Karpas-422 (cell line): ENCODE measurements at regions not wholly inside any gene's neighbourhood (a gene's known extent, or its start where the extent isn't known, plus 50 kb on each side); places are given as distances from the start of the nearest gene placed in this dataset.

Experiments used
- DNase-seq: peaks from one replicate; pipeline ENCODE4 v3.0.0-alpha.2; 2015
- H2AFZ ChIP-seq: fragments of 200-600 bp; sonication (generic); 2 replicates; pipeline ENCODE4 v1.6.1; 2014; ENCODE audit warnings: antibody characterized with exemption, low read length, mixed read lengths
- H3K27ac ChIP-seq: fragments of 200-600 bp; sonication (generic); 2 replicates; pipeline ENCODE4 v1.5.1; 2014; ENCODE audit warnings: mild to moderate bottlenecking, low read length, moderate library complexity
- H3K27me3 ChIP-seq: fragments of 200-600 bp; sonication (generic); 2 replicates; pipeline ENCODE4 v1.6.1; 2014; ENCODE audit warnings: low read length, mixed read lengths
- H3K36me3 ChIP-seq: fragments of 200-600 bp; sonication (generic); 2 replicates; pipeline ENCODE4 v1.6.1; 2014; ENCODE audit warnings: low read length, mixed read lengths; ENCODE audit not compliant: insufficient read depth
- H3K4me1 ChIP-seq: fragments of 200-600 bp; sonication (generic); 2 replicates; pipeline ENCODE4 v1.6.1; 2014; ENCODE audit warnings: mild to moderate bottlenecking, low read length, mixed read lengths
- H3K4me2 ChIP-seq: fragments of 200-600 bp; sonication (generic); 2 replicates; pipeline ENCODE4 v1.6.1; 2014; ENCODE audit warnings: low read length, low read depth, mild to moderate bottlenecking; ENCODE audit not compliant: poor library complexity, severe bottlenecking
- H3K4me3 ChIP-seq: fragments of 200-600 bp; sonication (generic); 2 replicates; pipeline ENCODE4 v1.5.1; 2014; ENCODE audit warnings: mild to moderate bottlenecking, antibody characterized with exemption, low read length, mixed read lengths
- H3K79me2 ChIP-seq: fragments of 200-600 bp; sonication (generic); 2 replicates; pipeline ENCODE4 v1.6.1; 2014; ENCODE audit warnings: mild to moderate bottlenecking, low read length, mixed read lengths
- H3K9ac ChIP-seq: fragments of 200-600 bp; sonication (generic); 2 replicates; pipeline ENCODE4 v1.6.0; 2014; ENCODE audit warnings: low read length
- H3K9me2 ChIP-seq: fragments of 200-600 bp; sonication (generic), shearing (Covaris generic); replicated peaks from 2 replicates; pipeline ENCODE4 v1.6.0; 2014; ENCODE audit warnings: mild to moderate bottlenecking, low read length, moderate library complexity; ENCODE audit not compliant: insufficient read depth
- H3K9me3 ChIP-seq: fragments of 300-700, 200-600 bp; sonication (generic); 2 replicates; pipeline ENCODE4 v1.6.1; 2014; ENCODE audit warnings: low read length, mixed read lengths
- H4K20me1 ChIP-seq: fragments of 200-600 bp; sonication (generic); 2 replicates; pipeline ENCODE4 v1.6.1; 2014; ENCODE audit warnings: mild to moderate bottlenecking, antibody characterized with exemption, low read length, low read depth; ENCODE audit not compliant: insufficient read depth

DNA sequence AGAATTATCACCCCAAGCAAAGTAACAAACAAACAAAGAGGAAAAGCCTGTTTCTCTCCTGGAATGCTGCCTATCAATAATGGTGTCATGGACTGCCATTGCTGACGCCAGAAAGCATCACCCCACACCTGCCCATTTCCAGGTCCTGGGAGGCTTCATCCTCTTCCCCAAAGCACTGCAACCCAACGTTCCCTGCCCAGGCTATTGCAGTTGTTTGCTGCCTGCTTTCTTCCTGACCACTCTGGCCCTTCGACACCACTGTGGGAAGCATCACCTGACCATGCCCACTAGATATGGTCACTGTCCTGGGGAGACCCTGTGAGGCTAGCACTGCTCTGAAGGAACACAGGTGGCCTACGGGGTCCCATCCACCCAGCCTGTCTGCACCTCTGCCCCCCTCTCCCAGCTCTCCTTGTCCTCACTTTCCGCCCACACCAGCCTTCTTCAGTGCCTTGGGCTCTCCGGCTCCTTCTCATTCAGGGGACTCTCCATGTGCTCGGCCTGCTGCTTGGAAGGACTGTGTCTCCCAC is 439.6 kb downstream of the GLRX3 start:
- Histone ChIP-seq H3K27me3 (no peaks in the 10 kb centered on the region; the same call in 1 of the 2 replicates), H3K4me3 (no peak overlapping the region), H2AFZ (no peak overlapping the region), H3K79me2 (no peaks in the 10 kb centered on the region), H3K9ac (no peak overlapping the region), H3K4me1 (no peaks in the 10 kb centered on the region), H3K4me2 (no peak overlapping the region), H3K27ac (no peak overlapping the region), H3K9me3 (no peaks in the 10 kb centered on the region), H3K36me3 (no peaks in the 10 kb centered on the region), H4K20me1 (no peaks in the 10 kb centered on the region), H3K9me2 (no peaks in the 10 kb centered on the region)
- peak; percentile 28 for DNase-seq

DNA sequence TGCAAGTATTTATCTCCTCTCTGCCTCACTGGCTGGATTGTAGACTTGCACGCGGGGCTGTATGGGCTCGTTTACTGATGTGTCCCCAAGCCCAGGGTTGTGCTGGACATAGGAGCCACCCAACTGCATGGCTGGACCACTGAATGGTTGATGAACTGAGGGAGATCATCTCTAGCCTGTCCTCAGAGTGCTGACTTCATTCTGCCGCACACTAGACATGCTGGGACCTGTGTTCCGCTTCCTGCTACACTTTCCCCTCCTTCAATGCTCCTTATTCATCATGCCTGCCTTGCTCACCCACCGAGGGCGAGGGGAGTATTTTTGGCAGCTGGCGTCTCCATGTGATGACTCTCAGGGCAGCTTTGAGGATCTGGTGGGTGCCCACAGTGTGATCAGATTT is 440.2 kb downstream of the GLRX3 start:
- Histone ChIP-seq H3K9me3 (no peaks in the 10 kb centered on the region), H3K4me2 (no peak overlapping the region), H4K20me1 (no peaks in the 10 kb centered on the region), H3K79me2 (no peaks in the 10 kb centered on the region), H3K4me3 (no peak overlapping the region), H3K27me3 (no peaks in the 10 kb centered on the region; the same call in 1 of the 2 replicates), H3K27ac (no peak overlapping the region), H2AFZ (no peak overlapping the region), H3K9me2 (no peaks in the 10 kb centered on the region), H3K4me1 (no peaks in the 10 kb centered on the region), H3K36me3 (no peaks in the 10 kb centered on the region), H3K9ac (no peak overlapping the region)
- DNase-seq = no peak

DNA sequence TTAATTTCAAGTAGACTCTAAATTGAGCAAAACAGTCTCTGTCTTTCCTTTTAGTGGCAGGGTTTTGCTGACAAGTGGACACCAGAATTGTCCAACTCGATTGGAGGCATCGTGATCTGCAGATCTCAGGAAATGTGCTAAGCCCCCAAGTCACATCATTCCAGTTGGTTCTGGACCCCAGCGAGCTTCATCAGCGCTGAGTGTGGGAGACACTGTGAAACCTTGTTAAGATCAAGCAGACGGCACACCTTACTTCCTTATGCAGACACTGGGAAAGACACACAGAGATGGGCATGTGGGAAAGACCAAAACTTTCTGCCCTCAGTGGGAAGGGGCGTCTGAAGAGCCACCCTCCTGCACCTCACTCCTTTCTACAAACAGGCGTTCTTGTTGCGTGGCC is 440.8 kb downstream of the GLRX3 start:
- H3K36me3 ChIP-seq = no peaks in the 10 kb centered on the region
- H4K20me1 ChIP-seq = no peaks in the 10 kb centered on the region
- no peaks in the 10 kb centered on the region for H3K9me2 ChIP-seq
- H3K4me3 ChIP-seq = no peak overlapping the region
- H3K27me3 ChIP-seq = no peaks in the 10 kb centered on the region; the same call in 1 of the 2 replicates
- DNase-seq = no peak
- H3K9ac ChIP-seq = no peak overlapping the region
- H3K9me3 ChIP-seq = no peaks in the 10 kb centered on the region
- H3K79me2 ChIP-seq = no peaks in the 10 kb centered on the region
- no peak overlapping the region for H2AFZ ChIP-seq
- no peak overlapping the region for H3K4me2 ChIP-seq
- H3K4me1 ChIP-seq = no peaks in the 10 kb centered on the region
- H3K27ac ChIP-seq = no peak overlapping the region

DNA sequence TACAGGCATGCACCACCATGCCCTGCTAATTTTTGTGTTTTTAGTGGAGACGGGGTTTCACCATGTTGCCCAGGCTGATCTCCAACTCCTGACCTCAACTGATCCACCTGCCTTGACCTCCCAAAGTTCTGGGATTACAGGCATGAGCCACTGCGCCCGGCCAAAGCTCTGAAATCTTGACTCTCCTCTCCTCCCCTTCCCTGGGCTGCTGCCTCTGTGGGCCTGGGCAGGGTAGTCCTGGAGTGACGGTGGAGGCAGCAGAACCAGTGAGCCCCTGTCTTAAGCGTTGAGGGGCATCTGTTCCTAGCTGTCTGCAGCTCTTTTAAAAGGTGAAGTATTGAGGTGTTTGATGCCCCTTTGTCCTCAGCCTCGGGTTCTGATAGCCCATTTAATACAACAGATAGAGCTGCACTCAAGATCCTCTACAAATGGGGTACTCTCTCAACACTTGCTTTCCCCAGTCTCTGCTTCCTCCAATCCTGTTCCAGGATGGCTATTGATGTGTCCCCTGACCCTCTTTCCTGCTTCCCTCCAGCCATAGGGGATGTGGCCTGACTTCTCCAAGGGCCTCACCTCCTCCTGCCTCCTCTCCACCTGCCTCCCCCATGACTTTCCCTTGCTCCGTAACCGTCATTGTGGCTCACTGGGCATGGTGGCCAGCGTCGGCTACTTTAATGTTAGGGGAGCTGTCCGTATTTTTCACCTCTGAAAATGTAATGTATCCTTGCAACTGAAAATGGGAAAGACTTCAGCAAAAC is 442.5 kb downstream of the GLRX3 start:
- H3K27me3 ChIP-seq = no peaks in the 10 kb centered on the region; the same call in 1 of the 2 replicates
- H2AFZ ChIP-seq = no peak overlapping the region
- H3K9me3 ChIP-seq = no peaks in the 10 kb centered on the region
- no peak for DNase-seq
- no peak overlapping the region for H3K9ac ChIP-seq
- no peaks in the 10 kb centered on the region for H3K4me1 ChIP-seq
- no peak overlapping the region for H3K27ac ChIP-seq
- no peak overlapping the region for H3K4me2 ChIP-seq
- H3K79me2 ChIP-seq = no peaks in the 10 kb centered on the region
- H3K9me2 ChIP-seq = no peaks in the 10 kb centered on the region
- no peaks in the 10 kb centered on the region for H4K20me1 ChIP-seq
- no peaks in the 10 kb centered on the region for H3K36me3 ChIP-seq
- H3K4me3 ChIP-seq = no peak overlapping the region

DNA sequence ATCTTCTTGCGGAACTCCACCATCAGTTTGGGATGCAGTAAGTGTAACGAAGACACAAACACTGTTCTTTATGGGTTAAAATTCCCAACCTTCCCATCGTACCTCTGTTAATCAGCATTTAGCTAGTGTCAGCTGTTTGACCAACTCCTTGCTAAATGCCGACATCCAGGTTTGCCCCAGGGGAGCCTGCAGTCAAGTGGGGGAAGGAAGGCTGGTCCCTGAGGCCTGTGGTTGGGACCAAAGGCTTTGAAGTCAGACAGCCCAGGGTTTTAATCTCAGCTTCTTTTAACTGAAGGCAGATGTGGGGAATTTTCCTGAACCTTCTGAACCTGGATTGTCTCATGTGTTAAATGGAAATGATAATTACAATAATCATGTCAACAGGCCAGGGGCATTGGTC is 443.7 kb downstream of the GLRX3 start:
- Histone ChIP-seq H4K20me1 (no peaks in the 10 kb centered on the region), H3K9me2 (no peaks in the 10 kb centered on the region)

DNA sequence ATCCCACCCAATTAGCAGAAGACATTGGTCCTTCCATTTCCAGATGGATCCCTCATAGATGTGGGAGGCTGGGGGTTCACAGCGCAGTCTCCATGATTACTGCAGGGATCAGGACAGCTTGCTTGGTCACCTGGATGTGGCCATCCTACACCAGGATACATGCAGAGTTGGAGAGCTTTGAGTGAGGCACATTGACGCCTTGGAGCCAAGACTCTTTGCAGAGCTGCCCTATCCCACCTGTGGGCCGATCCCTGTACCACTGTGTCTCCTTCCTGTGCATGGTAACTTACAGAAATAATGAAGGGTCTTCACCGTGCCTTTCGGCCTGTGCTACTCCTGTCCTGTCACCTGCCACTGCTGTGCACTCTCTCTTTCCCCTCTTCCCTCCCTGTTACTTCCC is 444.8 kb downstream of the GLRX3 start:
- no peaks in the 10 kb centered on the region; the same call in 1 of the 2 replicates for H3K27me3 ChIP-seq
- H3K27ac ChIP-seq = no peak overlapping the region
- no peaks in the 10 kb centered on the region for H3K9me3 ChIP-seq
- no peak overlapping the region for H3K4me2 ChIP-seq
- no peaks in the 10 kb centered on the region for H3K36me3 ChIP-seq
- no peak overlapping the region for H3K4me3 ChIP-seq
- no peaks in the 10 kb centered on the region for H3K9me2 ChIP-seq
- H3K4me1 ChIP-seq = no peaks in the 10 kb centered on the region
- no peak overlapping the region for H3K9ac ChIP-seq
- H4K20me1 ChIP-seq = no peaks in the 10 kb centered on the region
- no peak for DNase-seq
- no peaks in the 10 kb centered on the region for H3K79me2 ChIP-seq
- H2AFZ ChIP-seq = no peak overlapping the region

More for the DNA sequence above, 443.7 kb downstream of the GLRX3 start:
- no peak overlapping the region for H3K4me3 ChIP-seq
- no peak overlapping the region for H3K4me2 ChIP-seq
- H3K27ac ChIP-seq = no peak overlapping the region
- DNase-seq = no peak
- no peaks in the 10 kb centered on the region; the same call in 1 of the 2 replicates for H3K27me3 ChIP-seq
- H3K4me1 ChIP-seq = no peaks in the 10 kb centered on the region
- H3K9me3 ChIP-seq = no peaks in the 10 kb centered on the region
- no peaks in the 10 kb centered on the region for H3K79me2 ChIP-seq
- no peak overlapping the region for H2AFZ ChIP-seq
- H3K36me3 ChIP-seq = no peaks in the 10 kb centered on the region
- H3K9ac ChIP-seq = no peak overlapping the region

DNA sequence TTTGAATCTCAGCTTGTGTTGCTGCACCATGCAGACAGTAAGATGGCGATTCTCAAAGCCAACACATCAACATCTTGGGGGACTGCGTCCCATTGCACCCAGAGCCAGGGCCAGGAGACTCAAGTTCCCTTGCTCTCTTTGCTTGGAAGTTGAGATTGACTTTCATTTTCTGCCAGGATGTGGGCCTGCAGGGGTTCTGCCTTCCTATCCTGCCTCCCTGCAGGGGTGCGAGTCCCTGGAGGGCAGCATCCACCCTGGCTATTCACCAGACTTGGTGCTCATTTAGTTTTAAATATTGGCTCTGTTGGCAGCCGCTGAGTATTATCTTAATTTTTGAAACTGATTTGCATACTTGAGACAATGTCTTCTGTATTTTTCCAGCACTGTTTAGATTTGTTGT is 451.5 kb downstream of the GLRX3 start:
- Histone ChIP-seq H3K27ac (no peak overlapping the region), H4K20me1 (no peaks in the 10 kb centered on the region), H3K4me3 (no peak overlapping the region), H2AFZ (no peak overlapping the region), H3K79me2 (no peaks in the 10 kb centered on the region), H3K4me2 (no peak overlapping the region), H3K9me2 (no peaks in the 10 kb centered on the region), H3K9ac (no peak overlapping the region), H3K4me1 (no peaks in the 10 kb centered on the region), H3K36me3 (no peaks in the 10 kb centered on the region), H3K9me3 (no peaks in the 10 kb centered on the region), H3K27me3 (no peaks in the 10 kb centered on the region)
- DNase-seq = no peak

DNA sequence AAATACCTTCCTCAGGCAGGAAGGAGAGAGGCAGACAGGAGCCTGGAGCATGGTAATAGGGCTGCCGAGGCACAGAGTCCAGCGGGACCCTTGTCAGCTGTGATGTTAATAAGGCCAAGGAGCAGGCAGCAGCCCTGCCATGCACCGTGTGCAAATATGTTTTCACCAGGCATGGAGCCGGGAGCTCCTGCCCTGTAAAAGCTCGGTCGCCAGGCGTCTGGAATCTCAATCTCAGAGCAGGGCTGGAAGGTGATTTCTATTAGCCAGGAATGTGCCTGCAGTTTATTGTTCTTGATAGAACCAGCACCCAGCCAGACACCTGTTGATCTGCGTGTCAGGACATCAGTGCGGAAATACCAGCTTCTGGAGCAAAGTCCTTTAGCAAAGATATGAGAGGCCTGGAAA is 469.8 kb downstream of the GLRX3 start:
- H3K27ac ChIP-seq = no peak overlapping the region
- H3K36me3 ChIP-seq = no peaks in the 10 kb centered on the region
- no peaks in the 10 kb centered on the region for H3K4me1 ChIP-seq
- 0 out of 2 replicates have a peak, but pooled peaks cover 2% of the 10 kb centered on the region for H4K20me1 ChIP-seq
- no peak overlapping the region for H3K4me2 ChIP-seq
- H3K27me3 ChIP-seq = 0 out of 2 replicates have a peak, but pooled peaks cover 2% of the 10 kb centered on the region
- no peak overlapping the region for H2AFZ ChIP-seq
- H3K9ac ChIP-seq = no peak overlapping the region
- H3K9me3 ChIP-seq = no peaks in the 10 kb centered on the region
- no peaks in the 10 kb centered on the region for H3K79me2 ChIP-seq
- no peak overlapping the region for H3K4me3 ChIP-seq
- H3K9me2 ChIP-seq = no peaks in the 10 kb centered on the region
- no peak for DNase-seq
